ENCODE measurements at regions not wholly inside any gene's neighbourhood (a gene's known extent, or its start where the extent isn't known, plus 50 kb on each side); places are given as distances from the start of the nearest gene placed in this dataset.

GRCh38 chr12:87116780-87117179, 860.6 kb upstream of the MGAT4C start:
- TF ChIP-seq, protein P1, sequence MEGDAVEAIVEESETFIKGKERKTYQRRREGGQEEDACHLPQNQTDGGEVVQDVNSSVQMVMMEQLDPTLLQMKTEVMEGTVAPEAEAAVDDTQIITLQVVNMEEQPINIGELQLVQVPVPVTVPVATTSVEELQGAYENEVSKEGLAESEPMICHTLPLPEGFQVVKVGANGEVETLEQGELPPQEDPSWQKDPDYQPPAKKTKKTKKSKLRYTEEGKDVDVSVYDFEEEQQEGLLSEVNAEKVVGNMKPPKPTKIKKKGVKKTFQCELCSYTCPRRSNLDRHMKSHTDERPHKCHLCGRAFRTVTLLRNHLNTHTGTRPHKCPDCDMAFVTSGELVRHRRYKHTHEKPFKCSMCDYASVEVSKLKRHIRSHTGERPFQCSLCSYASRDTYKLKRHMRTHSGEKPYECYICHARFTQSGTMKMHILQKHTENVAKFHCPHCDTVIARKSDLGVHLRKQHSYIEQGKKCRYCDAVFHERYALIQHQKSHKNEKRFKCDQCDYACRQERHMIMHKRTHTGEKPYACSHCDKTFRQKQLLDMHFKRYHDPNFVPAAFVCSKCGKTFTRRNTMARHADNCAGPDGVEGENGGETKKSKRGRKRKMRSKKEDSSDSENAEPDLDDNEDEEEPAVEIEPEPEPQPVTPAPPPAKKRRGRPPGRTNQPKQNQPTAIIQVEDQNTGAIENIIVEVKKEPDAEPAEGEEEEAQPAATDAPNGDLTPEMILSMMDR (IDR thresholded peaks at IDR 0.05): no peak
- no peaks in the 10 kb centered on the region for H3K9me3 Mint-ChIP-seq
- Histone ChIP-seq H3K27me3 (ENCODE audit: control insufficient read depth in 2 of 2, insufficient read depth in 2 of 2, low read length in 2 of 2) (no peaks in the 10 kb centered on the region), H3K27ac (ENCODE audit: low read depth in 1 of 2, low read length in 2 of 2) (no peak overlapping the region), H3K79me2 (ENCODE audit: insufficient read depth, low read length) (no peaks in the 10 kb centered on the region), H3K36me3 (replicated peaks in 1 of 2; ENCODE audit: control insufficient read depth in 1 of 2, insufficient read depth in 2 of 2, low read length in 2 of 2) (no peaks in the 10 kb centered on the region), H3K9ac (ENCODE audit: insufficient read depth, low read length, poor library complexity, severe bottlenecking) (no peak overlapping the region), H3K4me2 (replicated peaks; ENCODE audit: extremely low read depth, low read length, poor library complexity, severe bottlenecking) (no peak overlapping the region), H3K4me1 (ENCODE audit: control insufficient read depth in 1 of 2, insufficient read depth in 2 of 2, low read length in 2 of 2) (no peaks in the 10 kb centered on the region), H3K9me3 (replicated peaks in 1 of 2; ENCODE audit: control insufficient read depth in 1 of 2, insufficient read depth in 1 of 2, low read length in 2 of 2) (no peaks in the 10 kb centered on the region), H2AFZ (ENCODE audit: insufficient read depth, low read depth, low read length, poor library complexity, severe bottlenecking) (no peak overlapping the region), H3K4me3 (replicated peaks in 1 of 3; ENCODE audit: low read depth in 2 of 3, low read length in 3 of 3) (no peak overlapping the region), H4K20me1 (ENCODE audit: insufficient read depth, low read length) (no peaks in the 10 kb centered on the region)
- intact Hi-C loops (cut with micrococcal nuclease): no loop called here
- H3K27me3 Mint-ChIP-seq (ENCODE audit: low read depth in 3 of 3): no peaks in the 10 kb centered on the region
- DNase-seq: no peak
- 0% methylated on average over 1 of the region's 6 CpGs for WGBS (ENCODE audit: insufficient coverage)
- no peaks in the 10 kb centered on the region for H3K36me3 Mint-ChIP-seq
- H3K27ac Mint-ChIP-seq: no peak overlapping the region
- H3K4me3 Mint-ChIP-seq: no peak overlapping the region
- H3K4me1 Mint-ChIP-seq: no peaks in the 10 kb centered on the region

DNA sequence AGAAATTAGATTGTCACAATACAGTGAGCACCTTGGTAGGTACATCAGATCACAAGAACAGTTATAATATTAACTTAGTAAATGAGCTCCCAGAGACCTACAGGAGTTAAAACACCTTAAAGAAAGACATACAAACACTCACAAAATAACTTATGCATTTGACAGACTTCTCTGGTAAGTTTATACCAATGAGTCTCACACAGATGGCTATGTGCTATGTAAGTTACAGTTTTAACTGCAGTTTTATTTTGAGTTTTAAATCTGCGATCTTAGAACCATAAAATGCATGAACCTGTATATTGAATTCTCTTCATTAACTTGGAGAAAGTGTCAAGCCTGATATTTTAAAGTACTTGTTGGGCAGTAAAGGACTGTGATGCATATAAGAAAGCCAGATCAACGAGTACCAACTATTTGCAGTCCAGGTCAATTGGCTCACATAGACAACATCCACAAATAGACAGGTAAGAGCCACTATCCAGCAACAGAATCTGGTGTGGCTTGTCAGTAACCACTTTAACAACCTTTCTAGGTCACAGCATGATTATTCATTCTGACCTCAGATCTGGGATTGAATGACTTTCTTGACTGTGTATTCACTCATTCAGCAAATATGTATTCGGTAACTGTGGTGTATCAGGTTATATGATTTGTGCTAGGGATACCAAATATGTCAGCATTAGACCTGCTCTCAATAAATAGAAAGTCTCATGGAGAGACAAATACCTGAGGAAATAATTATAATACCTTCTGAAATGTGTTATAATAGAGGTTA, 856.6 kb upstream of the MGAT4C start:
- no peaks in the 10 kb centered on the region for H4K20me1 ChIP-seq (ENCODE audit: insufficient read depth, low read length)
- H3K79me2 ChIP-seq (ENCODE audit: insufficient read depth, low read length): no peaks in the 10 kb centered on the region
- DNase-seq: no peak
- Mint-ChIP-seq H3K36me3 (no peaks in the 10 kb centered on the region), H3K9me3 (peaks cover 0 to 3% (median 0%) of the 10 kb centered on the region in 7 donors), H3K4me3 (no peak overlapping the region), H3K27ac (no peak overlapping the region), H3K27me3 (ENCODE audit: low read depth in 3 of 3) (no peaks in the 10 kb centered on the region), H3K4me1 (no peaks in the 10 kb centered on the region)
- H3K4me2 ChIP-seq (replicated peaks; ENCODE audit: extremely low read depth, low read length, poor library complexity, severe bottlenecking): no peak overlapping the region
- H3K27me3 ChIP-seq (ENCODE audit: control insufficient read depth in 2 of 2, insufficient read depth in 2 of 2, low read length in 2 of 2): no peaks in the 10 kb centered on the region
- no peaks in the 10 kb centered on the region for H3K4me1 ChIP-seq (ENCODE audit: control insufficient read depth in 1 of 2, insufficient read depth in 2 of 2, low read length in 2 of 2)
- H3K9me3 ChIP-seq (replicated peaks in 1 of 2; ENCODE audit: control insufficient read depth in 1 of 2, insufficient read depth in 1 of 2, low read length in 2 of 2): no peaks in the 10 kb centered on the region
- no peak overlapping the region for H3K9ac ChIP-seq (ENCODE audit: insufficient read depth, low read length, poor library complexity, severe bottlenecking)
- H3K27ac ChIP-seq (ENCODE audit: low read depth in 1 of 2, low read length in 2 of 2): no peak overlapping the region
- TF ChIP-seq, protein P1 (IDR thresholded peaks at IDR 0.05): no peak
- intact Hi-C loops (cut with micrococcal nuclease): no loop called here
- no peak overlapping the region for H3K4me3 ChIP-seq (replicated peaks in 1 of 3; ENCODE audit: low read depth in 2 of 3, low read length in 3 of 3)
- no peak overlapping the region for H2AFZ ChIP-seq (ENCODE audit: insufficient read depth, low read depth, low read length, poor library complexity, severe bottlenecking)
- H3K36me3 ChIP-seq (replicated peaks in 1 of 2; ENCODE audit: control insufficient read depth in 1 of 2, insufficient read depth in 2 of 2, low read length in 2 of 2): no peaks in the 10 kb centered on the region
- no CpG with 5 or more reads among the region's 3 CpGs for WGBS (ENCODE audit: insufficient coverage)

Data from CD14-positive monocyte (primary cell).